GM18507 (cell line): ENCODE measurements at regions not wholly inside any gene's neighbourhood (a gene's known extent, or its start where the extent isn't known, plus 50 kb on each side); places are given as distances from the start of the nearest gene placed in this dataset.
"Not testable (repeated sequence)": the region's sequence is repeated elsewhere in the genome, so short reads cannot be mapped to it uniquely, and the experiment has no call there.

Experiments used
- DNase-seq: peaks from one replicate; pipeline ENCODE4 v3.0.0; 2011; ENCODE audit warnings: low read depth; ENCODE audit not compliant: insufficient read length; ENCODE audit errors: extremely low spot score
- FAIRE-seq: peaks from 2 replicates; lab custom pipeline; 2011; peaks lifted over from hg19 to GRCh38; lab: Jason Lieb, UNC

DNA sequence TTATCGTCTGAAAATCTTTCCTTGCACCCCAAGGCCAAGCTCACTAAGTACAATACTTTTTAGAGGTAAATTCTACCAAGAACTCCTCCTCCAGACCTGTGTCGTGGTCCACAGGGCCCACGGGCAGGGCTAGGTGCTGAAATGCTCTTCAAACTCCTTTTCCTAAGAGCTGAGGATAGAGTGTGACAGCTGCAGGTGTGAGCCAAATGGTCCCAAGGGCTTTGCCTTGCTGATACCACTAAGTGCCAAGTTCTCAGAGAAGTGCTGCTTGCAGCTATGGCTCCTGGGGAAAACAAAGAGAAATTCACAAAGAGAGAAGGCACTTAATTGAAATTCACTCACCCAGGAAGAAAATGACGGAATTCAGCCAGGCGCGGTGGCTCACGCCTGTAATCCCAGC, 868.9 kb upstream of the AUTS2 start:
- DNase-seq (no peak), FAIRE-seq (no peak)

DNA sequence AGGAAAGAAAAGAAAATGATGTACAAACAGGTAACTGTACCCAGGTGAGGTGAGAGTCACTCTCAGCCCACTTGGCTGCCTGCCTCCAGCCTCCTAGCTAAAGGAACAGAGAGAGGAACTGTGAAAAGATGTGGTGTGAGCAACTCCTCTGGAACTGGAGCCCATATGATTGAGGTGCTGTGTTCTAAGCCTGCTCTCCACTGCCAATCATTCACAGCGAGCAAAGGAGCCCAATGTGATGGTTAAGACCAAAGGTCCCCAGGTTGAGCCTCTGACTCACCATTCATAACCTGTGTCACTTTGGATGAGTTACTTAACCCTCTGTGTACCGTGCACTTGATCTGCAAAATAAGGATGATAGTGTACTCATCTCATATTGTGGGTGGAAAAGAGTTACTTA, 868.1 kb upstream of the AUTS2 start:
- DNase-seq (no peak), FAIRE-seq (no peak)

DNA sequence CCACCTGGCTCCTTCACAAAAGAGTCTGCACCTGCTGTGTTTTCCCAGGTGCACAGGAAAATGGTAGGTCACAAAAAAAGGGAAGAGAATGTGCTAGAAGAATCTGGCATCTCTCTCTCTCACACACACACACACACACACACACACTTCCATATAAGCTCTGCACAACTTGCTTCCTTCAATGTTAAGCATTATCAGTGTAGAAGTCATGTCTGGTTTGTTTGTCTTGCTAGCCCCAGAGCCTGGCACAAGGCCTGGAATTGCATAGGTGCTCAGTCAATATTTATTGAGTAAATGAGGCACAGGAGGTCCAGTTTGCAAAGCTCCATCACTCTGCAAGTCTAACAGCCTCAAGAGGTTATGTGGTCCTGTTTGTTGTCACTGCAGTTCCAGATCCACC, 867.3 kb upstream of the AUTS2 start:
- DNase-seq (no peak), FAIRE-seq (no peak)

DNA sequence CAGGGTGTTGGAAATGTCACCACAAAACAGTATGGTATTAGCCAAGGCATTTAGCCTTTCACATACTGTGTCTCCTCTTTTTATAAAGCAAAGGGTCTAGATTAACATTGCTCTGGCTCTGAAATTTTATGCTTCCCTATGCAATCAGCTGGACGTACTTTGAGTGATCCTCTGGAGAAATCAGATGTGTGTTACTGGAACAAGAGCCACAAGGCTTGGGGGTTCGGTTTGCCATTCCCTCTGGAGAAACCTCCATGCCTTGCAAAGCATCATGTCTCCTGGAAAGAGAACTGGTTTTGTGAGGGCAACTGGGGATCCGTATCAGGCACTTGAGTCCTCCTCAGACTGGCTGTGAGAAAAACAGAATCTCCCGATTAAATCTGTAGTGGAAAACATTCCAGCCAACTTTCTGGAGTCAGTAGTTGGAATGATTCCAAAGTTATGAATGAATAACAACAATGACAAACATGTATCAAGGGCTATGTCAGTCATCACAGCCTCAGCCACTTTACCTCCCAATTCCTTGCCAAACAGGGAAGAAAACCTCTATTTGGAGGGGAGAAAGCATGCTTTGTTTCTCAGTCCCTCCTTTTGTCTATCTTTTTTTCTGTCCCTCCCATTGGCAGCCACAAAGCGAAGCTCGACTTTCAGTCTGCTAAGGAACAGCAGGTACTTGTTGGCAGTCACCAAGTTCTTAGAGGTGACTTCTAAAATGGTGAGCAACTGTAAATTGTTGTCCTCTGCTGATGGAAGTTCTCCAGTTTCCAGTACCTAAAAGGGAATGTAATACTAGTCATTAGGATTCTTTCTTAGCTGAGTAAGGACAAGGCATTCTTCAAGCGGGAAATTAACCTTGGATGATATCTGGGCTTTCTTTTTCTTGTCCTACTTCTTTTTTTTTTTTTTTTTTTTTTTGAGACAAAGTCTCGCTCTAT, 864.8 kb upstream of the AUTS2 start:
- FAIRE-seq (no peak), DNase-seq (no peak)

DNA sequence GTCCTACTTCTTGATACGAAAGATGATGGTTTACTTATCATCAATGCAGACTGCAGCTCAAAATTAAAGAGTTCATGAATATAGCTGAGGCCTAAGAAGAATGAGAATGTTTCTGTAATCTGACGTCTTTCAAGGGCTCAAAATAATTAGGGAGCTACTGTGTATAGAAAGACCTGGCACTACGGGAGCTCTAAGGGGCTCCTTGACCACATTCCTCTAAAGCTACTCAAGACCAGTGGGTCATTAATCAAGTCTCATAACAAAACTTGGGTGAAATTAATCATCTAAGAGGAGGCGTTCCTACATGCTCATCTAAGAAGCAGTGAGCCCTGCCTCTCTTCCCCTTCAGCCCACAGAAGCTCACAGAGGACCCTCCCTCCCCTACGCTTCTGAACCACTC, 863.8 kb upstream of the AUTS2 start:
- no peak for FAIRE-seq
- no peak for DNase-seq

DNA sequence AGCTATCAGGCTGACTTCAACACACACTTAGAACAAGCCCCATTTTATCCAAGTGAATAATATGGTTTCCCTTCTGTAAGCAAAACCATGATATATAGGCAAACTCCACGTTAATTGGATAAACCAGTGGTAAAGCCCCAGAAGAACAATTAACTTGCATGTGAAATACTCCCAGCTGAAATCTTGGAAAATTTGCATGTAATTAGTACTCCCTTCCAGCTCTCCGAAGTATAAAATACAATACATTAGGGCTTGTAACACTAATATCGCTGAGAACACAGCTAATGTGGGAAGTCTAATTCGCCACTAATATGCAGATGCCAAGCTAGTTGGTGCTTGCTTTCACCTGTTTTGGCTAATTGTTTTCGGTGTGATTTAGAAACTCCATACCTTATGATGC, 859.0 kb upstream of the AUTS2 start:
- DNase-seq (no peak), FAIRE-seq (no peak)

DNA sequence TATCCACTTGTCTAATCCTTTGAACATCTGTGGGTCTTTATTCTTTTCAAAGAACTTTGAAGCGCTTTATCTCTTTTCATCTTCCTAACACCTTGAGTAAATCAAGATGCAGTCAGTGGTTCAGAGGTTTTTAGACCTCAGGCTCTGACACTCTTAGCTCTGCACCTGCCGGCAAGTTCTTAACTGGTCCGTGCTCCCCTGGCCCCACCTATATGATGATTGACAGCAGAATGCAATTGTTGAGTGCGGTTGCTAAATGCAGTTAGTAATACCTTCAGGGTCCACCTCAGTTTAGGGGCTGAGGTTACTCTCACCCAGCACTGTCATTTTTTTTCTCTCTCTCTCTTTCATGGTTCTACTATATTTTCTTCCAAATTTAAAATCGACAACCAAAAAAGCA, 854.2 kb upstream of the AUTS2 start:
- FAIRE-seq (no peak), DNase-seq (no peak)

DNA sequence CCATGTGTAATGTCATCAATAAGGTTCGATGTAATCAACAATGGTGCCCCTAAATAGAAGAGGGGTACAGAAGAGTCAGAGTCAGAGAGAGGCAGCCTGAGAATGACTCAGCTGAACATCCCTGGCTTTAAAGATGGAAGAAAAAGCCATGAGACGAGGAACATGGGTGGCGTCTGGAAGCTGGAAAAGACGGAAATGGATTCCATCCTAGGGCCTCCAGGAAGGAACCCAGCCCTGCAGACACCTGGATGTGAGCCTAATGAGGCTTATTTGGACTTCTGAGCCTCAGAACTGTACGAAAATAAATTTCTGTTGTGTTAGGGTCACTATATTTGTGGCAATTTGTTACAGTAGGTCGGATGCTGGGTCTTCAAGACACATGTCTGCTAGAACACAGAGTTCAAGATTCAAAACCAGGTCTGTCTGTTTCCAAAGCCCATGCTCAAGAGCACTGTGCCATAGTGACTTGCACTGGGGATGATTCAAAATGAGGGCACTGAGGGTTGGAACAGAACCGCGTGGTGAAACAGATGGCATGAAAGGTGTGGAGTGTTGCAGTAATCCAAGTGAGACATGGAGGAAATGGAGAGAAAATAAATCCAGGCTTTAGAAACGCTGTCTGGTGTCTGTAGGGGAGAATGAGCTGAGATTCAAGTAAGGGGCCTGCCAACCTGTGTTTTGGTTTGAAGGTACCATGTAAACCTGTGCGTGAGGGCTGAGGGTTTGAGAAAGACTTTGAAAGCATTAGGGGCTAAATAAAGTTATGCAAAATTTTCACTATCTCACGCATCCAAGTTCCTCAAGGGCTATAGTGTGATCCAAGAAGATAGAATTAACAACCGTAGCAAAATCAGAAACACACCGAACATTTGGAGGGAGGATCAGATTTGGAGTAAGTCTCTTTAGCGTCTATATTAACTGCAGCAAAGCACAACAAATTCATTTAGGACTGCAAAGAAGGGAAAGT, 849.1 kb upstream of the AUTS2 start:
- DNase-seq = no peak
- FAIRE-seq = no peak

DNA sequence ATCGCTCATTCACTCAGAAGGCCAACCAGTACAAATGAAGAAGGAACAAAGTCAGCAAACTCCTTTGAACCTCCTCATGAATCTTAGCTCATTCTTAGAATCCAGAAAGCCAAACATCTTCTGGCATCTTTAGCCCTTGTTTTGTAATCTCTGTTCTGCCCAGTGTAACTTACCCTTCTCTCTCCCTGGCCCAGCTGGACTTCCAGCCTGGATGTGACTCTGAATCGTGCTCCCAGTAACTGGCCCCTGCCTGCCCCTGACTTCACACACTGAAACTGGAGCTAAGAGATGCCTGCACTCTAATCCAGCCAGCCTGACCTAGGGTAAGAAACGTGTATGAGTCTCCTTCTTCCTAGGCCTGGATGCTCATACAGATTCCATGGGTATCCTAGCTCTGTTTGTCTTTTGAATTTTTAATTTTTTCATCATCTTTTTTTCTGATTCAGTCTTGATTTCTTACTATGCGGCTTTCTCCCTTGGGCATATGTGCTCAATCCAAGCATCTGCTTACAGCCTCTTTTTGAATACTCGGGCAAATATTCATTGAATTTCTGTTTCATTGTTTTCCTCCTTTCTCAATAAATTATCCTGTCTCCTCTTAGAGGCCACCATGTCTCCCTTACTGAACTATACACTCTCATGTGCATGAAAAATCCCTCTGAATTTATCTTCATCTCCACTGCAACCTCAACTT, 845.6 kb upstream of the AUTS2 start:
- FAIRE-seq (no peak), DNase-seq (no peak)

DNA sequence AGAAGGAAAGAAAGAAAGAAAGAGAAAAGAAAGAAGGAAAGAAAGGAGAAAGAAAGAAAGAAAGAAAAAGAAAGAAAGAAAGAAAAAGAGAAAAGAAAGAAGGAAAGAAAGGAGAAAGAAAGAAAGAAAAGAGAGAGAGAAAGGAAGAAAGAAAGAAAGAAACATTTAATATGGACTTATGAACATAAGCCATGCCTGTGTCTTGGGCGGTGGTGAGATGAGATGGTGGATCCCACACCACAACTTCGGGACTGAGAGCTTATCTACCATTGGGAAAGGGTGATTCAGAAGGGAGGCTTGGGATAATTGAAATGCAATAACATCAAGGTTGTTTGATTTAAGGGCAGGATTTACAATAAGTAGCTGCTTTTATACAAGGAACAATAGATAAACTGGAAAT, 843.9 kb upstream of the AUTS2 start:
- no peak for DNase-seq
- FAIRE-seq = no peak

DNA sequence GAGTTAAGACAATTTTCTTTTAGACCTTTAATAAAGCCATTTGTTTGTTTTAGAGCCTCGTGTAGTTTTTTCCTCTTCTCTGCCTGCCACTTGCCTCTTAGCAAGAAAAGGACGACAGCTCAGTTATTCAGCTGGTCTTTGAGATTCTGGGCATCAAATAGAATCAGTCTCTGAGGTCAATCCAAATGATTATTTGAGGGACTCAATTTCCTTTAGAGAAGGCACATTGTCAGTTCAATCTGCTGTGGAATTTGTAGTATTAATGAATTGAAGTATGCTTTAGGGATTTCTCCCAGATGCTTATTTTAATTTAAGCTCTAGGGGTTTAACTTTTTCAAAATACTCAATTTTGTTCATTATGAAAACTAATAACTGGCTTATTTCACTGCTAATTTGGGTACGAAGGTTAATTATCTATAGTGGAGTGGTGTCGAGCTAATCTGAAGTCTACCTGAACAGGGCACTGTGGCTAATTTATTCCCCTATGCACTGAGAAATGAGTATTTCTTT, 841.2 kb upstream of the AUTS2 start:
- FAIRE-seq (no peak), DNase-seq (no peak)

DNA sequence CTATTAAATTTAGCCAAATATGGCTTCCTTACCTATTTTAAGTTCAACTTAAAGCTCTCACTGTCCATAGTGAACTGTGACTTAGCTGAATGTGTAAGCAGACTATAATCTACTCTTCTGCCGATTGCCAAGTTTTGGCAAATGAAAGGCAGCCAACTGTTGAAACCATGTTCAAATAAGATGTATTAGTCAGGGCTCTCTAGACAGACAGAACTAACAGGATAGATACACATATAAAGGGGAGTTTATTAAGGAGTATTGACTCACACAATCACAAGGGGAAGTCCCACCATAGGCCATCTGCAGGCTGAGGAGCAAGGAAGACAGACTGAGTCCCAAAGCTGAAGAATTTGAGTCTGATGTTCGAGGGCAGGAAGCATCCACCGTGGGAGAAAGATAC, 837.7 kb upstream of the AUTS2 start:
- no peak for DNase-seq
- FAIRE-seq = no peak

DNA sequence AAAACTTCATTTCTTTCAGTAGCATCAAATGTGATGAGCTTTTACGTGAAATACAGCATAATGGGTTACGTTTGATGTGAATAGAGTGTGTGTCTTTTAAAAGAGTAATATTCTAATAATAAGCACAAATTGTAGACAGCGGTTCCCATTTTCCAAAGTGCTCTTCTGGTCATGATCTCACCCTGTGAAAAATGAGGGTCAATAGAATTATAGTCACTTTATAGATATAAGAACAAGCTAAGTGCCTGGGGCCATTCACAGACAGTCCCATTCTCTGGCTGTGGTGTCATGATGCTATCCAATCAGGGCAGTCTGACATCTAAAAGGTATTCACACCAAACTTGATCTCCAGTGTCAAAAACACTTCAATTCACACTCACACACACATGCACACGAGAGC, 830.8 kb upstream of the AUTS2 start:
- no peak for FAIRE-seq
- no peak for DNase-seq

DNA sequence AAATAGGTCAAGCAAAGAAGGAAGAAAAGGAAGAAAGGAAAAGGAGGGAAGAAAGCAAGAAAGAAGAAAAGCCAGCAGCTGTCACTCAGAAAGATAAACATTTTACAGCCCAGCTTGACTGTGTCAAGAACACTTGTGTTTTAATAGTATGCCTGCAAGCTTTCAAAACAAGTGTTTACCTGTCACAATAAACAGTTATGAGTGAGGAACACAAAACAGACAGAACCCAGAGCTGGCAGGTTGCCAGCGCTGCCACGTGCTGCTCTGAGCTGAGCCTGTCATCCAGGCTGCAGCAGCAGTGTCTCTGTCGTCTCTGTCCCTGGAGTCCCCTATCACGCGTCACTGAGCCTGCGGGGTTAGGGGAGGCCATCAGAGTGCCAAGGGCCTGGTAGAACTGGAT, 827.6 kb upstream of the AUTS2 start:
- FAIRE-seq = no peak
- no peak for DNase-seq

DNA sequence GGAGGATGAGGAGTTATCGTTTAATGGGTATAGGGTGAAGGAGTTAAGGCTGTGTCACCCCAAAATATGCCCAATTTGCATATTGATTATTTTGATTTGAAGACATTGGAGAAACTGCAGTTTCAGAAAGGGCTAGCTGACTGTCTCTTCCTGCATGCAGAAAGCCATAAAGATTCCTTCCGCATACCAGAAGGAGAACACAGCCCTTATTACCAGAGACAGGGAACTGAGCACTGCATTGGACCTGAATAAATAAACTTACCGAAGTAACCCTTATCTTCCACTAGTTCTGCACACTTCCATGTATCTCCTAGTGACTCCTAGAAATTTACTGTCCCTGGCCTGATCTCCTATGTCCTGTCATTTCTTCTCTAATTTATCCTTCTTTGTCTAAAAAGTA, 821.9 kb upstream of the AUTS2 start:
- FAIRE-seq = no peak
- no peak for DNase-seq

DNA sequence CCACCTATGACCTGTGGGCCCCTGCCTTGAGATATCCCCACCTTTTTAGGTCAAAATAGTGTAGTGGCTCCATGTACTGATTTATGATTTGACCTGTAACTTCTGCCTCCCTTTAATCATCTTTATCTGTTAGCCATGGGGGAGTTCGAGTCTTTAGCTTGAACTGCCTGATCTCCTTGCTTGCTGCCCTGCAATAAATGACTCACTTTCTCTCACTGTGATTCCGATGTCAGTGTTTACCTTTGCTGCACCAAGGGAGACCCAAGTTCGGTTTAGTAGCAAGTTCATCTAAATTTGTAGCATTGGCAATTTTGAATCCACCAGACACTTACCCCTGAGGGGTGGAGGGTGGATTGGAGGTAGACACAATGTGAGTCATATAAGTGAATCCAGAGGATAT, 814.6 kb upstream of the AUTS2 start:
- FAIRE-seq = no peak
- DNase-seq = no peak

DNA sequence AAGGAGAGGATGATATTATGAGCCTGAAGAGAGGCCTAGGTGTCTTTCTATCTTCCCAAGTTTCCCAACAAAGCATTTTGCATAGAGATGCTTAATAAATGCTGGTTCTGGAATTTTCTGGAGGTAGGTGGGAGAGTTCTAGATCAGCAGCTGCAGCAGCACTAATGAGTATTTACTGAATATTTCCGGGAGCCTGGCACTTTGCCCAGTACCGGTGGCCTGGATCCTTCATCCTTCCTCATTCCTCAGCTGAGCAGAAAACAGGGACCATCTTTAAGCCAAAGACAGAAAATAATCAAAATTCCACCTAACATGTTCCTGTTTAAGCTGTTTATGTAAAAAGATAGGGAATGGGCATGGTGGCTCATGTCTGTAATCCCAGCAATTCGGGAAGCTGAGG, 813.2 kb upstream of the AUTS2 start:
- DNase-seq (no peak), FAIRE-seq (no peak)

DNA sequence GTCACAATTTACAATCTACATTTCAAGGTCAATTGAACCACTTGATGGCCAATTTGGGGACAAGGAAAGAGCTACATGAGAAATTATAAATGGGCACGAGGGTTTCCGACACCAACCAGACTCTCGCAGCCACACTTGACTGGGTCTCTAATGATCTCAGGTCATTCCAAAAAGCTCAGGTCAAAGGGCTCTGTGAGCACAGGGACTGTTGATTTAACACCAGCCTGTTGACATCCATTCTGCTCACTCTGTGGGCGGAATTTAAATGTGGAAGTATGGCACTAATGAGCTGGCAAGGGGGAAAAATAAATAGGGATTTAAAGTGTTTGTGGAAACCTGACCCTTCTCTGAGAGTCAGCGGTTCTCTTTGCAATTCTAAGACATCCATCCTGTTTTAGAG, 810.7 kb upstream of the AUTS2 start:
- FAIRE-seq = no peak

DNA sequence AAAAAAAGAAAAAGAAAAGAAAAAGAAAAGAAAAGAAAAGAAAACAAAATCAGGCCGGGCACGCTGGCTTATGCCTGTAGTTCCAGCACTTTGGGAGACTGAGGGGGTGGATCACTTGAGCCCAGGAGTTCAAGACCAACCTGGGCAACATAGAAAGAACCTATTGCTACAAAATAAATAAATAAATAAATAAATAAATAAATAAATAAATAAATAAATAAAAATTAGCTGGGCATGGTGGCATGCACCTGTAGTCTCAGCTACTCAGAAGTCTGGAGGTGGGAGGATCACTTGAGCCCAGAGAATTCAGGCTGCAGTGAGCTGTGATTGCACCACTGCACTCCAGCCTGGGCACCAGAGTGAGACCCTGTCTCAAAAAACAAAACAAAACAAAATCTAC, 809.7 kb upstream of the AUTS2 start:
- not testable (repeated sequence) for FAIRE-seq

More for the DNA sequence above, 810.7 kb upstream of the AUTS2 start:
- no peak for DNase-seq

DNA sequence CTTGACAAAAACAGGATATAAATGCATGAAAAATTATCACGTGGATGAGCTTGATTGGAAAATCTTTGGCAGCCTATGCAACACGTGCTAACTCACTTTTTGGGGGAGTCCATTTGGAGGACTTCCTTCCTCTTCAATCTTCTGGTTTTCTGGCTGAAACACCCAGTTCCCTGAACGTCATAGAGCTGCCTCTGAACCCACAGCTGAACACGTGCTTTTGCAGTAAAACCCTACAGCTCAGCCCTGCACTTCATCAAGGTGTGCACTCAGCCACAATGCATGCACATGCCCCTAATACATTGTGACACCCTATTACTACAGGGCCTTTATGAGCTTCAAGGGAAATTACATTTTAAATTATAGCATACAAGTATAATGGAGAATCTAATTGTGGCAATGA, 808.7 kb upstream of the AUTS2 start:
- DNase-seq (no peak), FAIRE-seq (no peak)

More for the DNA sequence above, 809.7 kb upstream of the AUTS2 start:
- DNase-seq = not testable (repeated sequence)
